Stimulated activated CD4-positive, alpha-beta T cell treated with anti-CD3 and anti-CD28 coated beads, Interleukin-15, amount 100 ng/mL, for 24 hours (primary cell): ENCODE measurements at regions not wholly inside any gene's neighbourhood (a gene's known extent, or its start where the extent isn't known, plus 50 kb on each side); places are given as distances from the start of the nearest gene placed in this dataset.
"Not testable (repeated sequence)": the region's sequence is repeated elsewhere in the genome, so short reads cannot be mapped to it uniquely, and the experiment has no call there.

Source experiments
- DNase-seq: peaks from one replicate; pipeline ENCODE4 v3.0.0-alpha.2; 2020

DNA sequence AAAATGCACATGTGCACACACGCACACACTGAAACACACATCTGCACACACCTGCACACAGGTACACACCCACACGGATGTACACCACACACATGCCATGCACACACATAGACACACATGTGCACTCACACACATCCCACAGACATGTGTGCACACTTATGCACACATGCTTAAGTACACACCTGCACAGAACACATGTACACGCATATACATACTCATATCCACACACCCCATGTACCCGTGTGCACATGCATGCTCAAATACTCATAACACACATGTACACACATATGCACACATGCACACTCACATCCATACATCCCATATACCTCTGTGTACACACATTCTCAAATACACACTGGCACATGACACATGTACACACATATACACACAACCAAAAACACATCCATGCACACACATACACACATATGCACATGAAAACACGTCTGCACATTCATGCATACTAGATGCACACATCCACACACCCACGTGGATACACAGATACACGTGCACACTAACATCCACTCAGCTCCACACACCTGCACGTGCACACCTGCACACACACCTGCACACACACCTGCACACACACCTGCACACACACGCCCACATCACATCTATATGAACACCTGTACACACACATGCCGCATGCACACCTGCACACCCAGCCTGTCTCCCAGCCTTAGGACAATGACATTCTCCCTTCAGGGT lies 336.7 kb downstream of the ADGRD1 start:
- no peak for DNase-seq

DNA sequence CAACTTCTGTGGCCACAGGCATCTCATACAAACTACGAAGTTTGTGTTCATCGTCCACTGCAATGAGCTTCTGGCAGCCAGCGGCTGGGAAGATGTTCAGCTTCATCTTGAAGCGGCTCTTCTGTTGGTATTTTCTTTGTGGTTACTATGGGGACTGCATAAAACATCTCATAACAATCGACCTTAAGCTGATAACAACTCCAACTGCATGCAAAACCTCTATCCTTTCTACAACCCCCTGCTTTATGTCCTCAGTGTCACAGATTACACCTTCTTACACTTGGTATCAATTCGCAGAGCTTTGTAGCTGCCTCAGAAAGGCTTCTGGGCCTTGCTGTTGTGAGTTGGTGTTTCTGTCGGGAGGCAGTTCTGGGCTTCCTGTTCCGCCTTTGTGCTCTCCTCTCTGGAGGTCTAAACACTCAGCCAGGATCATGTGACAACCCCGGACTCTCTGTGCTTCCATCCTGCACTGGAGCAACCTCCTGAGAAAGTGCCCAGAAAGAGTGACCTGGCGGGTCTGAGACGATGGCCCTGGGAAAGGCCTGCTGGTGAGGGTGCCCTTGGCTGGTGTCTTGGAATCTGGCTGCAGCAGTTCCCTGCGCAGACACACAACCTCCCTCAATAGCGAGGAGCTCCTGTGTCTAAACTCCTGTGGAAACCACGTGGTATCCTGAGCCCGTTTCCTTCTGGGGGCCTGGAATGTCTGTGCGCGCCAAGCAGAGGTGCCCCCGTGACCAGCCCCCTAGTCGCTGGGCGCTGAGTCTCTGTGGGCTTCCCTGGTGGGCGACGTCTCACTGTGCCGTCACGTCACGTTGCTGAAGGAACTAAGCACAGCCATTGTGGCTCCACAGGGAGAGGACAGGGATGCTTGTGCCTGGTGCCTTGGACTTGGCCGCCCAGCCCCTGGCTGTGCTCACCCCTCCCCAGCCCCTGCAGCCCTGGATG lies 339.6 kb downstream of the ADGRD1 start:
- DNase-seq, result not testable (repeated sequence)

DNA sequence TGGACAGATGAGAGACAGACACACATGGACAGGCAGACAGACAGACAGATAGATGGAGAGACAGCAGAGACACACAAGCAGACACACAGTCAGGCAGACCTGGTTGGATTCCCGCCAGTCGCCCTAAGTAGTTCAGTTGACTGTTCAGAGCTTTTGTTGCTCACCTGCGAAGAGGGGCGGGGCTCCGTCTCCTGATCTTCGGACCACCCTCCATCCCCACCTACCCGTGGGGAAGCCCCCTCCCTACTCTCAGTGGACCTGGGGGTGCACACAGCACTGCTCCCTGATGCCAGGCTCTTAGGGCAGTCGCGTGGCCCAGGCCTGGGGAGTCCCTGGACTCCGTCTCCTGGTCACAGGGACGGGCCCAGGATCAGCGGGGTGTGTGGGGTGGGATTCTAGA lies 341.0 kb downstream of the ADGRD1 start:
- DNase-seq, result not testable (repeated sequence)

DNA sequence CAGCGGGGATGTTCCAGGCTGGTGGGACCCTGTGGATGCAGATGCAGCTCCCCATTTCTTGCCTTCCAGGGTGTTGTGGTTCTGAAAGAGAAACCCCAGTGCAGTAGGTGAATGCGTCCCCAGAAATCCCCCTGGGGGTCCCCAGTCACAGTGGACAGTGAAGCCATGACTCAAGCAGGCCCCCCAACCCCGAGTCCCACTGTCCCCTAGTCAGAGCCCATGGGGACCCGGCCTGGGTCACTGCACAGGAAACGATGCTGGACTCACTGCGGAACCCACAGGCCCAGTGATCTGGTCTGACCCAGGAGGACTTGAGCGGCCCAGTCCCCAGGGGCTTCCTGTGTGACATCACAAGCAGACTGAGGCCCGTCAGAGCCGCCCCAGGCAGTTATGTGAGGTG lies 341.4 kb downstream of the ADGRD1 start:
- DNase-seq, result not testable (repeated sequence)

DNA sequence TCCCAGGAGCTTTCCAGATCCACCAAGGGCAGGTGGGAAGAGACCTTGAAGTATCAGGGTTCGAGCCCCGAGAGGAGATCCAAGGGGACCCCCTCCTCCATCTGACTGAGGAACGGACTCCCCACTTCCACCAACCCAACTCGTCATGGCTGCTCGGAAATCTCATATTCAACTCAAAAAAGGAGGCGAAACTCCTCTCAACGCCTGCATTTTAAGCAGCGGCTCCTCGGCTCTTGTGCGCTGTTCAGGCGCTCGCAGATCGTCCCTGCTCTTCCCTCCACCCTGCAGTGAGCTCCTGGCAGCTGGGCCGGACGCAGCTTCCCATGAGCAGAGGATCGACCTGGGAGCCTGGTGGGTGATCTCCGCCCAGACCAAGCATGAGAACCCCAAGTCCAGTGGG lies 341.9 kb downstream of the ADGRD1 start:
- DNase-seq, result not testable (repeated sequence)

DNA sequence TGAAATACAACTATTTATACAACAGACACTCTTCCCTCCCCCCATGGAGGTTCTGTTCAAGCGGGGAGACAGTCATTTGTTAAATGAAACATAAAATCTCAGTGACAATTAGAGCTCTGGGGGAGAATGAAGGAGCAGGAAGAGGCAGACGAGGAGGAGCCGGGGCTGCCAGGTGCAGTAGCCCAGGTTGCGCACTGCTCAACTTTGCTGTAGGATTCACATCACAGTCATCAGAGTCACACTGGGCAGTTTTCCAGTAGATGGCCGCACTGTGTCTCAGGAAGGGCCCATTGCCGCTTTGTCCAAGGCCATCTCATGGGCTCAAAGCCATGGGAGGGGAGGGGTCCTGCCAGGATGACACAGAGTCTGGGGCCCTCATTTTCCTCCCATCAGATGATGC lies 342.4 kb downstream of the ADGRD1 start:
- not testable (repeated sequence) for DNase-seq

DNA sequence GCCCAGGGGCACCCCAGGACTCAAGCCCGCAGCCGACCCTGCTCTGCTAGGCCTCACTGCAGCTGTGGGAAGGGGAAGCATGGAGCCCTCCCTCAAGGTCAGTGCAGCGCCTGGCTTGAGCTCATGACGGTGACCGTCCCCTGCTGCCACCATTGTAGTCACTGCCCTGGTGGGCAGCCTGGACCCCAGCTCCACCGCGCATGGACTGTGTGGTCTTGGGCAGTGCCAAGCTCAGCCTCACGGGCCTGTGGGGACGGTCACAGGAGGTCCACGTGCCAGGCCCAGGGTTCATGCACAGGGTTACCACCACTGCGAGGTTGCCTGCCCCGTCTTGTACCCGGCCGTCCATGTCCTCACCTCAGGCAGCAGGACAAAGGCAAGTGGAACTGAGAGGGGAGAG lies 342.9 kb downstream of the ADGRD1 start:
- DNase-seq, result not testable (repeated sequence)

DNA sequence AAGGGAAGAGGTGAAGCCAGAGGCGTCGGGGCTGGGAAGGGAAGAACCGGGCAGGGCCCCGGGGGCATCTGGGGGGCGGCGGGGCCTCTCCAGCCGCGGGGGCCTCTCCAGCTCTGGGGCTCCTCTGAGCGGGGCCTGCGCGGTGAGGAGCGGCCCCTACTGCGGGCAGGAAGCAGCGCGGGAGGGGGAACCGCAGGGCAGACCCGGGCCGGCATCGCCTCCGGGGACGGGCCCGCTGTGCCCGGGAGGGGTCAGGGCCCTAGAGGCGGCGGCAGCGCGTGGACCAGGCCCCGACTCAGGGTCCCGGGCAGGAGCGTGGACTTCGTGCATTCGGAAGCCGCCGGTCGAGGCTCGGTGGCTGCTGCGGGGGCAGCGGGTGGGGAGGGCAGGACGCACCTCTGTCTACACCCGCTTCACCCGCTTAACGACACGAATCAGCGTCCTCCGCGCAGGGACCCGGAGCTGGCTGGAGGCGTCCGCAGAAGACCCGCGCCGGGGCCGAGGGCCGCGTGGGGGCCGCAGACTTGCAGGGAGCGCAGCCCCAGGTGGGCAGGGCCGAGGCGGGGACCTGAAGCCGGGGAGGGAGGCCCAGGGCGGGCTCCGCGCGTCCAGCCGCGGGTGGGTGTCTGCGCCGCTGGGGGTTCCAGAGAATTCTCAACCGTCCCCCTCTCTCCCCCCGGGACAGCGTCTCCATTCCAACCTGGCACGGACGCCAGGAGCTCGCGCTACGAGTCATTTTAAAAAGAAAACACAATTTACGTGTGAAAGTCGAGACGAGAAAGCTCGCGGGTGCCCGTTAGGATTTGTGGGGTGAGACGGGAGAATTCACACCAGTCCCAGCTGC lies 345.0 kb downstream of the ADGRD1 start:
- not testable (repeated sequence) for DNase-seq

DNA sequence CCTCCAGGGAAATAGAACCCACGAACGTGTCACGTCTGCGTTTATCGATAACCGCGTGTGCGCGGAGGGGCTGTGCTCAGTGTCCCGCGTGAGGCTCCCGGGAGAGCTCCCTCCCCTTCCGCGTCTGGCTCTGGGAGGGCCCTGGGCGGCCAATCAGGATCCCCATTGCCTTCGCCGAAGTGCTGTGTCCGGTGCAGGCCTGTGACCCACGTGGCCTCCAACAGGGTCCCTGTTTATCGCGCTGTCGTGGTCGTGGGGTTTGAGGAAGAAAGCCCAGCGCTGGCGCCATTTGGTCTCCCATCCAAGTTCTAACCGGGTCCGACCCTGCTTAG lies 345.6 kb downstream of the ADGRD1 start:
- not testable (repeated sequence) for DNase-seq

DNA sequence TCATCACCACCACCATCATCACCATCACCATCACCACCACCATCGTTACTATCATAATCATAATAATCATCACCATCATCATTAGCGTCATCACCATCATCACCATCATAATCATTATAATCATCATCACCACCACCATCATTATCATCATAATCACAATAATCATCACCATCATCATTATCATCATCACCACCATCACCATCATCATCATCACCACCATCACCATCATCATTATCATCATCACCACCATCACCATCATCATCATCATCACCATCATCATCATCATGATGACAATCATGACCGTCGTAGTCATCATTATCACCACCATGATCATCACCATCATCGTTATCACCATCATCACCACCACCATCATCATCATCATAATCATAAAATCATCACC lies 349.9 kb downstream of the ADGRD1 start:
- DNase-seq, result not testable (repeated sequence)

DNA sequence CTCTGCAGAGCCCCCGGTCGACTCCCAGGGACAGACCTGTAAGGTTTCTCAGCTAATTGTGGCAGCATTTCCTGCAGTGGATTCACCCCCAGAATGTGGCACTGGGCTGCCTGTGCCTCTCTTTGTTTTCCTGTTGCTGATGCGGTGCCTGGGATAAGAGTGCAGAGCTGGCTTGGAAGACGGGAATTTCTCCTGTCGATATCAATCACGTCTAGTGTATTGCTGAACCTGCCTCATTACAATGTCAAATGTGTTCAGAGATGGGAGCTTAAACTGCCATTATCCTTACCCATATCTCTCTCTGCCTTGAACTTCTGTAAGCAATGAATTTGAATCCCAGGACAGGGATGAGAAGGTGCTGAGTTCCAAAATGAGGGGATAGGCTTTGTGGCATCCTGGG lies 350.9 kb downstream of the ADGRD1 start:
- DNase-seq, result not testable (repeated sequence)

DNA sequence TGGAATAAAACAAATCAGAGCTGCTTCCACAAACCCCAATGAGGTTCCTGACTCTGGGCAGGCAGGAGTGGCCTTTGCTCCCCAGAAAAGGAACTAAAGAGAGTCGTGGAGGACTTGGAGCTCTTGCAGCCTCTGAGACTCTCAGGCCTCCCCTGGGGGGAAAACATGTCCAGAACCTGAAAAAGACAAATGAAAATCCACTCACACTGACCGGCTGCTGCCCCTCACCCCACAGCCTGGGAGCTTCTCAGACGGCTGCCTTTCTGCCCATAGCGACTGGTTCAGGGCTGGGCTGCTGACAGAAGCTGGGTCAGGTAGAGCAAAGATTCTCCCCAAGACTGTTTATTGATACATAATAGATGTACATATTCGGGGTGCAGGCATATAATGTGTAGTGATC lies 356.0 kb downstream of the ADGRD1 start:
- DNase-seq, result no peak

DNA sequence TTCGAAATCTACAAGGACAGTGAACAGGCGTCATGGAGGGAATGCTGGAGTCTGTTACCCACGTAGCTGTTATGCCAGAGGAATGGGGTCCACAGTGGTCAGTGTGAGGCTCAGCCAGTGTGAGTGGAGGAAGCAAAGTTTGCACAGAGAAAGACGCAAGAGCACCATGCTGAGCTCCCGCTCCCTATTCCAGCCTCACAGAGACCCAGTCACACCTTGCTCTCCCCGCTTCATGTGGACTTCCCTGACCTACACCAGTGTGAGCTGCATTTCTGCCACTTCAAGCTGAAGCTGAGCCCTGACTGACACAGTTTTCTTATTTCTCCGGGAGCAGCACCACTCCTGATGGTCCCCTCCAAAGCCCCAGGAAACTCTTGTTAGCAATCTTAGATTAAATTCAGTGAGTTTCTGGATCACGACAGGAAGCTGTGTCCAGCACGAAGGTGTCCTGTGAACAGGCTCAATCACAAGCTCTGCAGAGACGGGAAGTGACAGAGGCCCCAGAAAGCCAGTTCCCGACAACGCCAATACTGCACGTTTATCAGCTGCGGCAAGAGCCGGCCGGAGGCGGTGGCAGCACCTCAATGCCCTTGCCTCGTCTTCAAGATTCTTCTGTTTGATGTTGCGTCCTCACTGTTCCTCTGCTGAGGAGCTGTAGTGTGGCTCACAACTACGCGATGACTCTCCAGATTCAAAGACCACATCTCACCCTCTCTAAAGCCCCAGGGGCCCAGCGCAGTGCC lies 356.7 kb downstream of the ADGRD1 start:
- DNase-seq, result not testable (repeated sequence)

DNA sequence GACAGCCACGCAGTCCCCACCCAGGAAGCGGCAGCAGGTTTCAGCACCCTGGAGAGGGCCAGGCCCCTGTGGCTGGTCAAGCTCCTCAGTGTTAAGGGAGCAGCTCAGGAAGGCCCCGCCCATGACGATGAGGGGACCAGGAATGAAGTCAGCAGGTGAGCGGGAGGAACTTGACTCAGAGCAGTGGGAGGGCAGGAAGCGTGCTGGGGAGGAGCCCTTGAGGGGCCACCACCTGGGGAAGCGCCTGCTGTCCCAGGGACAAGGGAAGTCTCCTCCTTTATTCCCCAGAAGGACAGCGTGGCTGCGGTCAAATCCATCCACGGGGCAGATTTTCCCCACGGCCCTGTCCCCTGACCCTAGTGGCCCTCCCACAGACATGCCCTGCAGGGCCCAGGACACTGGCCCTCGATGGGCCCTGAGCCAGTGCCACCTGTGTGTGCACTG lies 357.6 kb downstream of the ADGRD1 start:
- DNase-seq, result peak; percentile 44

DNA sequence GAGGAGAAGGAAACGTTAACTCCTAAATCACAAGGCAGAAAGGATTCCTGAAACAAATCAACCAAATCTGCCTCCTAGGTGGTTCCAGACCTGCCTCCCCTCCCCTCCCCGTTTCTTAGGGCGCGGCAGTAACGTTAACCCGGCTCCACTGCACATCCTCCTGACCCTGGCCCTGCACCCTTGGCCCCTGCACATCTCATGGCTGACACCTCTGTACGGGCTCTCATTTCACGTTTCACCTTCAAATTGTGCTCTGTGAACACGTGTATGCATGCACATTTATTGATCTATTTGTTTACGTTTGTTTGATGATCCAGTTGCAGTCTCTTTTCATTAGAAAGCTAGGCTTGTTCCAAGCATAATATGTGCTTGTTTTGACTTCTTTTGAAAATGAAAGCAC lies 358.1 kb downstream of the ADGRD1 start:
- DNase-seq, result no peak

DNA sequence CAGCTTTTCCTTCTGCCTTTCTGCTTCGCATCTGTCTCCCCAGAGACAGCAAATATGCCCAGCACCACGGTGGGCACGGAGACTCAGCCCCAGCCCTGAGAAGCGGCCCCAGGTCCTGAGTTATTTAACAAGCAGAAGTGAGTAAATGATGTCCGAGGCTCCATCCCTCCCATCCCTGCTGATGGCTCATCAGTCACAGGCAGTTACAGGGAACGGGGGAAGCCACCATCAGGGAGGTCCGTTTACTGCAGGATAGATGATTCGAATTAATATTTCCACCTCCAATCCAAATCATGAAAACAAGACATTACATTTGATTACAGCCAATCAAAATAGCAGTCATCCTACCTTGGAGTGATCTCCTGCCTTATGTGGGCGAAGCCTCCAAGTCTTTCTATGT lies 358.7 kb downstream of the ADGRD1 start:
- DNase-seq, result not testable (repeated sequence)

DNA sequence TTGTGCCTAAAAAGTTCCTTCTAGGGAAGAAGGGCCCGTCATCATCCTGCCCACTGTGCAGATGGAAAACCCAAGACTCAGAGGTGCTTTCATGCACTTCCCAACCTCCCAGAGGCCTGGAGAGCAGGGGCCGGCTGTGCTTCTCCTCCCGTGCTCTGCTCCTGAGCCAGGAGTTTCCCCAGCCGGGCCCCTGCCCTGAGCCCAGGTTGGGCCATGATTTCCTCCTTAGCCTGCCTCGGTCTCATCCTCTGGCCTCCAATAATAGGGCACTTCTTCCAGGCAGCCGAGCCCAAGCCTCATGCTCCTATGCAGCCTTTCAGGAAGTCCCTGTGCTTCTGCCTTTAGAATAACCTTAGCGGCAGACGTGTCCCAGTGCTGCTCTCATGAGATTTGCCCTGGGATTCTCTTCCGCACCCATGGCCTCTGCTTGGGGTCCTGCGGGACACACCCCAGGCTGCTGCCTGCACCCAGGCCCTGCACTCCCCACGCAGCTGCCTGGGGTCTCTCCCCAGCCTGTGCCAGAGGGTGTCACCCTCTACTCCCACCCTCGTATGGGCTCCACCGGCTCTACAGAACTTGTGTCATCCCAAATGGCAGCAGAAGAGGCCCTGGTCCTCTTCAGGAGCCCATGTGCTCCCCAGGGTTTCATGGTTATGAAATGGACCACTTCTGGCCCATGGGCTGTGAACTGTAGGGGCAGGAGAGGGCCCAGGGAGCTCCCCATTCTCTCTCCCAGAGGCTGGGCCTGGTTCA lies 359.3 kb downstream of the ADGRD1 start:
- no peak for DNase-seq

DNA sequence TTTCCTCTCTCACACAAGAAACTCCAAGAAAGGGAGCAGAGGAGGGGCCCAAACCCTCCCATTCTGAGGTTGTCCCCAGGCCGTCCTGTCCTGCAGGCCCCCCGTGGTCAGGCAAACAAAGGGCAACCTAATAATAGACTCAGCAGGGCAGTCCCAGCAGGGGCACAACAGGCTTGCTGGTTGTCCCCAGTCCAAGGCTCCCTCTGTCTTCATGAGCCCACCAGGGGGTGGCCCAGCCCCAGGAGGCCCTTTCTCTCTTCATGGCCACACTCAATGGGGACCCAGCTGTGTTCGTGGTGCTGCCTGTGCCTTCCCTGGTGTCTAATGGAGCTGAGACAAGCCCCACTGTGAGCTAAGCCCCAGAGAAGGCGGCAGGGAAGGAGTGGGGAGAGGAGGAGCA lies 359.9 kb downstream of the ADGRD1 start:
- DNase-seq, result no peak

DNA sequence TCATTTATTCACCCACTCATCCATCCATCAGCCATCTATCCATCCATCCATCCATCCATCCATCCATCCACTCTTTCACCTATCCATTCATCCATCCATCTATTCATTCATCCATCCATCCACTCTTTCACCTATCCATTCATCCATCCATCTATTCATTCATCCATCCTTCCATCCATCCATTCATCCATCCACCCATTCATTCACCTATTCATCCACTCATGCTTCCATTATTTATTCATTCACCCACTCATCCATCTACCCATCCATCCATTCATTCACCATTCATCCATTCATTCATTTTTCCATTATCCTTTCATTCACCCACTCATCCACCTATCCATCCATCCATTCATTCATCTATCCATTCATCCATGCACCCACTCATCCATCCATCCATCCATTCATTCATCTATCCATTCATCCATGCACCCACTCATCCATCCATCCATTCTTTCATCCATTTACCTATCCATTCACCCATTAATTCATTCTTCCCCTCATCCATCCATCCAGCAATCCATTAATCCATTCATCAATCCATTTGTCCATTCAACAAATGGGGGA lies 360.9 kb downstream of the ADGRD1 start:
- no peak for DNase-seq

DNA sequence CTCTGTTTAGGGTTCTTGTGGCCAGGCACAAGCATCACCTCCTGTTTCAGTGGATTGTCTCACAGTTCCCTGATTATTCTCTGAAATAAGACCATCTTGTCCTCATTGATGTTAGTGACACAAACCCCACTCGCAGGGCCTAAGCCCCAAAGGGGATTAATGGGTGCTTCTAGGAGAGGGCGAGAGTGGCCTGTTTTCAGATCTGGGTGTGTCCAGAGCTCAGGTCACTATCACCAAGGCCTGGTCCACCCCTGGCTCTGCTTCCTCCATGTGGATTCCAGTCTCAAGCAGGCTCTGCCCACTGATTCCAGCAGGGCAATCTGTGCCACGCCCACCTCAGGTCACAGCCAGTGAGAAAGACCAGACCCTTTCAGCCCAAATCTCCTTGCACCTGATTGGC lies 361.9 kb downstream of the ADGRD1 start:
- no peak for DNase-seq

DNA sequence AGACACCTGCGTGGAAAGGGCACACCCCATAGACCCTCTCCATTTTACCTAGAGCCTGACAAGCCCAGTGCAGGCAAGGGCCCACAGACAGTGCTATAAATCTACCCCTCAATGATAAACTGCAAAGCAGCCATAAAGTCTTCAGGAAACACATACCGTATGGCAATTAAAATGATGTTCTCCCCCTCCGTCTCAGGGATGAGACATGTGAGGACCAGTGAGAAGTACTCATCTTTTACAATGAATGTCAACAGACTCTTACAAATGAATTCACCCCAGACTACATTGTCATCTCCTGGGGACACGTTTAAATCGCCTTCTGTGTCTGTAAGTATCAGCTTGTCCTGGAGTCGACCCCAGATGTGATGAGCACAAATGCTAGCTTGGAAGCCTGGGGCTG lies 362.7 kb downstream of the ADGRD1 start:
- DNase-seq, result no peak
